Type B pancreatic cell (in vitro differentiated cells): ENCODE measurements at regions not wholly inside any gene's neighbourhood (a gene's known extent, or its start where the extent isn't known, plus 50 kb on each side); places are given as distances from the start of the nearest gene placed in this dataset.
"Not testable (repeated sequence)": the region's sequence is repeated elsewhere in the genome, so short reads cannot be mapped to it uniquely, and the experiment has no call there.

ENCODE experiments used
- DNase-seq: peaks from one replicate; pipeline ENCODE4 v3.0.0; 2021; ENCODE audit warnings: mixed read lengths; ENCODE audit not compliant: unreplicated experiment; ENCODE audit errors: extremely low spot score
- H3K27ac Mint-ChIP-seq: 2 replicates; pipeline ENCODE4 v1.8.0; 2021; ENCODE audit warnings: mild to moderate bottlenecking, mixed read lengths
- H3K27me3 Mint-ChIP-seq: 2 replicates; pipeline ENCODE4 v1.8.0; 2021; ENCODE audit warnings: mixed read lengths
- H3K36me3 Mint-ChIP-seq: 2 replicates; pipeline ENCODE4 v1.8.0; 2021; ENCODE audit warnings: mixed read lengths
- H3K4me1 Mint-ChIP-seq: one replicate; pipeline ENCODE4 v1.8.0; 2021; ENCODE audit warnings: mixed read lengths; ENCODE audit not compliant: unreplicated experiment
- H3K4me3 Mint-ChIP-seq: 2 replicates; pipeline ENCODE4 v1.8.0; 2021; ENCODE audit warnings: mild to moderate bottlenecking, mixed read lengths
- H3K9me3 Mint-ChIP-seq: 2 replicates; pipeline ENCODE4 v1.8.0; 2021; ENCODE audit warnings: mixed read lengths
- TF ChIP-seq, protein P1 (sequence below): fragments of 200-600 bp; sonication (generic); conservative IDR thresholded peaks from 2 replicates; pipeline ENCODE4 v1.5.0; 2021; ENCODE audit warnings: antibody characterized with exemption, mild to moderate bottlenecking

DNA sequence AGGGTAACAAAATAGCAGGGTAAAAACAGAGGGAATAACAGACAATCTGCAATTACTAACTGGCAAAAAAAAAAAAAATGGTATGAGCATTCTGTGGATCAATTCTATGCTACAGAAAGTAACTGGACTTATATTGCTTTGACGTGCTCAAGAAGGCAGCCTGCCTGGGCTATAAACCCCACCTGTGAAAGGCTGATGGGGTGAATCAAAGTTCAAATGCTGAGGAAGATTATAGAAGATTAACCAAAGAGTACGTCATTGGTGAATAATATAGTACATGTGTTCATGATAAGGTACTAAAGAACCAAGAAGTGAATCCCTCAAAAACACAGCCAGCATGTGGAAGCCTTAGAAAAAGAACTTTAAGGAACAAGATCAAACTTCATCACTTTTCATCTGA, 441.9 kb upstream of the PTCHD4 start:
- peaks cover 6% of the 10 kb centered on the region for H3K27me3 Mint-ChIP-seq
- TF ChIP-seq, protein P1, sequence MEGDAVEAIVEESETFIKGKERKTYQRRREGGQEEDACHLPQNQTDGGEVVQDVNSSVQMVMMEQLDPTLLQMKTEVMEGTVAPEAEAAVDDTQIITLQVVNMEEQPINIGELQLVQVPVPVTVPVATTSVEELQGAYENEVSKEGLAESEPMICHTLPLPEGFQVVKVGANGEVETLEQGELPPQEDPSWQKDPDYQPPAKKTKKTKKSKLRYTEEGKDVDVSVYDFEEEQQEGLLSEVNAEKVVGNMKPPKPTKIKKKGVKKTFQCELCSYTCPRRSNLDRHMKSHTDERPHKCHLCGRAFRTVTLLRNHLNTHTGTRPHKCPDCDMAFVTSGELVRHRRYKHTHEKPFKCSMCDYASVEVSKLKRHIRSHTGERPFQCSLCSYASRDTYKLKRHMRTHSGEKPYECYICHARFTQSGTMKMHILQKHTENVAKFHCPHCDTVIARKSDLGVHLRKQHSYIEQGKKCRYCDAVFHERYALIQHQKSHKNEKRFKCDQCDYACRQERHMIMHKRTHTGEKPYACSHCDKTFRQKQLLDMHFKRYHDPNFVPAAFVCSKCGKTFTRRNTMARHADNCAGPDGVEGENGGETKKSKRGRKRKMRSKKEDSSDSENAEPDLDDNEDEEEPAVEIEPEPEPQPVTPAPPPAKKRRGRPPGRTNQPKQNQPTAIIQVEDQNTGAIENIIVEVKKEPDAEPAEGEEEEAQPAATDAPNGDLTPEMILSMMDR, result no peak
- no peaks in the 10 kb centered on the region for H3K36me3 Mint-ChIP-seq
- no peaks in the 10 kb centered on the region for H3K4me1 Mint-ChIP-seq
- H3K4me3 Mint-ChIP-seq, result no peak overlapping the region
- no peak overlapping the region for H3K27ac Mint-ChIP-seq
- H3K9me3 Mint-ChIP-seq, result no peaks in the 10 kb centered on the region
- DNase-seq, result no peak

DNA sequence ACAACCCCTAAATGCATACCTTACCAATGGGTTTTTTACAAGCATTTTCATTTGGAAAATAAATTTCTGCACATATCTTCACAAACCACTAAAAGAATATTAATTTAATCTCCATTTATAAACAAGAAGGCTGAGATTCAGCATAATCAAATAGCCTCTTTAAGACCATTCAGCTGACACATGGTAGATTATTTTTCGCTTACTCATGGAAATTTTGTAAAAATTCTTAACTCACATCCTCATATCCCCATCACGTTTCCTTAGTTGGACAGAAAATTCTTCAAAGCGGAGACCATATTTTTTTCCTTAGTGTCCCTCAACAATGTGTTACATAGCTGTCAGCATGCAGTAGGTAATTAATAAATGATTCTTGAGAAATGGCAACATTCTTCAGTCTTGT, 439.6 kb upstream of the PTCHD4 start:
- H3K27ac Mint-ChIP-seq, result no peak overlapping the region
- H3K9me3 Mint-ChIP-seq, result no peaks in the 10 kb centered on the region
- peaks cover 6% of the 10 kb centered on the region for H3K27me3 Mint-ChIP-seq

DNA sequence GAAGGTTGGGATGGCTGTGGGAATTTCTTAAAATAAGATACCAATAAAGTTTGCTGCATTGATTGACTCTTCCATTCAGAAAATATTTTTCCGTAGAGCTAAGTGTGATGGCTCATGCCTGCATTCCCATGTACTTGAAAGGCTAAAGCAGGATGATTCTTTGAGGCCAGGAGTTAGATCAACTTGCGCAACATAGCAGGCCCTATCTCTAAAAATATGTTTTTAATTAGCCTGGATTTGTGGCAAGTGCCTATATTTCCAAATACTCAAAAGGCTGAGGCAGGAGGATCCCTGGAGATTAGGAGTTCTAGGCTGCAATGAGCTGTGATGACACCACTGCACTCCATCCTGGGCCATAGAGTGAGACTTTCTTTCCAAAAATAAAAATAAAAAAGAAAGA, 431.2 kb upstream of the PTCHD4 start:
- Mint-ChIP-seq H3K4me3 (no peak overlapping the region), H3K9me3 (peaks cover 7% of the 10 kb centered on the region), H3K27ac (no peak overlapping the region), H3K27me3 (no peaks in the 10 kb centered on the region), H3K36me3 (no peaks in the 10 kb centered on the region), H3K4me1 (no peaks in the 10 kb centered on the region)
- TF ChIP-seq, protein P1, result no peak
- DNase-seq, result no peak

More for the DNA sequence above, 439.6 kb upstream of the PTCHD4 start:
- no peaks in the 10 kb centered on the region for H3K4me1 Mint-ChIP-seq
- no peaks in the 10 kb centered on the region for H3K36me3 Mint-ChIP-seq
- TF ChIP-seq, protein P1, result no peak
- H3K4me3 Mint-ChIP-seq, result no peak overlapping the region
- no peak for DNase-seq

- Mint-ChIP-seq H3K4me3 (no peak overlapping the region), H3K27me3 (no peaks in the 10 kb centered on the region), H3K9me3 (peaks cover 7% of the 10 kb centered on the region), H3K36me3 (no peaks in the 10 kb centered on the region), H3K4me1 (no peaks in the 10 kb centered on the region), H3K27ac (no peak overlapping the region)
- DNase-seq, result no peak
- TF ChIP-seq, protein P1, result no peak
Measured at GRCh38 chr6:48541649-48542048, 430.7 kb upstream of the PTCHD4 start.

- Mint-ChIP-seq H3K27me3 (no peaks in the 10 kb centered on the region), H3K4me1 (no peaks in the 10 kb centered on the region), H3K27ac (no peak overlapping the region), H3K36me3 (no peaks in the 10 kb centered on the region), H3K9me3 (no peaks in the 10 kb centered on the region), H3K4me3 (no peak overlapping the region)
- TF ChIP-seq, protein P1, result no peak
- DNase-seq, result no peak
Measured at GRCh38 chr6:48535582-48536009, 424.6 kb upstream of the PTCHD4 start.

DNA sequence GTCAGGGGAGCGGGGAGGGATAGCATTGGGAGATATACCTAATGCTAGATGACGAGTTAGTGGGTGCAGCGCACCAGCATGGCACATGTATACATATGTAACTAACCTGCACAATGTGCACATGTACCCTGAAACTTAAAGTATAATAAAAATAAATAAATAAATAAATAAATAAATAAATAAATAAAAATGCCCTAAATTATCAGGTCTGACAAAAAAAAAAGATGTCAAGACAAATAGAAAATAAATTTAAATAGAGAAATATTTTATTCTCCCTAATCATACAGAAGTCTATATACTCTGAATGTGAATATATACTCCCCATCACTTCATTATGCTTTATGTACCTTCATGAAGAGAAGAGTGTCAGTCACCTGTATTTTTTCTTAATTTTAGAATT, 420.0 kb upstream of the PTCHD4 start:
- H3K4me1 Mint-ChIP-seq, H3K4me3 Mint-ChIP-seq, H3K36me3 Mint-ChIP-seq, DNase-seq, H3K9me3 Mint-ChIP-seq, H3K27me3 Mint-ChIP-seq, H3K27ac Mint-ChIP-seq: not testable (repeated sequence)
